ENCODE measurements at regions not wholly inside any gene's neighbourhood (a gene's known extent, or its start where the extent isn't known, plus 50 kb on each side); places are given as distances from the start of the nearest gene placed in this dataset.

GRCh38 chr2:134782107-134782506, 56.3 kb upstream of the ACMSD start:
- H3K36me3 ChIP-seq, result no peaks in the 10 kb centered on the region
- DNase-seq (ENCODE audit: extremely low spot score), result no peak
- H3K4me3 ChIP-seq, result no peak overlapping the region
- no peak overlapping the region for H3K27ac ChIP-seq (replicated peaks in 1 of 4)
- no peaks in the 10 kb centered on the region for H3K9me3 ChIP-seq
- 82% methylated on average over 7 of the region's 7 CpGs for WGBS
- H3K4me1 ChIP-seq, result no peaks in the 10 kb centered on the region
- H3K27me3 ChIP-seq, result no peaks in the 10 kb centered on the region
- TF ChIP-seq EP300 (IDR thresholded peaks at IDR 0.05) (no peak), POLR2AphosphoS5 (IDR thresholded peaks at IDR 0.05) (no peak), CTCF (IDR thresholded peaks at IDR 0.05) (no peak), POLR2A (IDR thresholded peaks at IDR 0.05; ENCODE audit: low read depth) (no peak)
- intact Hi-C loops (cut with DNase I), result no loop called here

DNA sequence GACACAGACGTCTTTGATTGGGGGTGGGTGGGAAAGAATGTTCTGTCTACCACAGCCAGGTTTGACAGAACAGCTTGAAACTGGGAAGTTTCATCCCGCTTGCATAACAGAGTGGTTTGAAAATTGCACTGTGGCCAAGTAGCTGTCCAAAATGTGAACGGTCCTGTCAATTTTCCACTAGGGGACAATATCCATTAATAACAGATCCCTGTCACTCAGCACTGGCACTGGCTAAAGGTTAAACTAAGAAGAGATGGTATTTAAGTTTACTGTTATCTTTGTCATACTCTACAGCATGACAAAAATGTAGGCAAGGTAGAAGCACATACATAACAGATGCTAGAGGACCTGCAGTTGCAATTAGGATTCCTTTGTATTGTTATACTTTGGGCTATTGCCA, 55.6 kb upstream of the ACMSD start:
- TF ChIP-seq POLR2A (IDR thresholded peaks at IDR 0.05; ENCODE audit: low read depth) (no peak), POLR2AphosphoS5 (IDR thresholded peaks at IDR 0.05) (no peak), EP300 (IDR thresholded peaks at IDR 0.05) (no peak), CTCF (IDR thresholded peaks at IDR 0.05) (no peak)
- Histone ChIP-seq H3K27me3 (no peaks in the 10 kb centered on the region), H3K4me1 (no peaks in the 10 kb centered on the region), H3K36me3 (no peaks in the 10 kb centered on the region), H3K4me3 (no peak overlapping the region), H3K27ac (replicated peaks in 1 of 4) (no peak overlapping the region), H3K9me3 (no peaks in the 10 kb centered on the region)
- no peak for DNase-seq (ENCODE audit: extremely low spot score)
- intact Hi-C loops (cut with DNase I), result no loop called here
- 15% methylated on average over 3 of the region's 3 CpGs for WGBS

GRCh38 chr2:134783912-134784311, 54.5 kb upstream of the ACMSD start:
- H3K9me3 ChIP-seq, result no peaks in the 10 kb centered on the region
- no peaks in the 10 kb centered on the region for H3K36me3 ChIP-seq
- 50% methylated on average over 2 of the region's 2 CpGs for WGBS
- H3K4me1 ChIP-seq, result no peaks in the 10 kb centered on the region
- intact Hi-C loops (cut with DNase I), result no loop called here
- no peak overlapping the region for H3K27ac ChIP-seq (replicated peaks in 1 of 4)
- no peak for DNase-seq (ENCODE audit: extremely low spot score)
- H3K4me3 ChIP-seq, result no peak overlapping the region
- TF ChIP-seq POLR2AphosphoS5 (IDR thresholded peaks at IDR 0.05), result no peak
- no peak for TF ChIP-seq EP300 (IDR thresholded peaks at IDR 0.05)
- TF ChIP-seq POLR2A (IDR thresholded peaks at IDR 0.05; ENCODE audit: low read depth), result no peak
- TF ChIP-seq CTCF (IDR thresholded peaks at IDR 0.05), result no peak
- H3K27me3 ChIP-seq, result no peaks in the 10 kb centered on the region

GRCh38 chr2:134785659-134786430, 52.6 kb upstream of the ACMSD start:
- intact Hi-C loops (cut with DNase I), result no loop called here
- DNase-seq (ENCODE audit: extremely low spot score), result no peak
- no peaks in the 10 kb centered on the region for H3K4me1 ChIP-seq
- H3K4me3 ChIP-seq, result no peak overlapping the region
- no peak overlapping the region for H3K27ac ChIP-seq (replicated peaks in 1 of 4)
- 73% methylated on average over 8 of the region's 8 CpGs for WGBS
- no peaks in the 10 kb centered on the region for H3K36me3 ChIP-seq
- H3K27me3 ChIP-seq, result no peaks in the 10 kb centered on the region
- no peaks in the 10 kb centered on the region for H3K9me3 ChIP-seq
- no peak for TF ChIP-seq CTCF (IDR thresholded peaks at IDR 0.05)
- TF ChIP-seq EP300 (IDR thresholded peaks at IDR 0.05), result no peak
- no peak for TF ChIP-seq POLR2A (IDR thresholded peaks at IDR 0.05; ENCODE audit: low read depth)
- no peak for TF ChIP-seq POLR2AphosphoS5 (IDR thresholded peaks at IDR 0.05)

- Histone ChIP-seq H3K4me3 (no peak overlapping the region), H3K27ac (replicated peaks in 1 of 4) (no peak overlapping the region), H3K36me3 (no peaks in the 10 kb centered on the region), H3K4me1 (no peaks in the 10 kb centered on the region), H3K27me3 (no peaks in the 10 kb centered on the region), H3K9me3 (no peaks in the 10 kb centered on the region)
- DNase-seq (ENCODE audit: extremely low spot score), result no peak
- no peak for TF ChIP-seq POLR2AphosphoS5 (IDR thresholded peaks at IDR 0.05)
- TF ChIP-seq CTCF (IDR thresholded peaks at IDR 0.05), result no peak
- TF ChIP-seq POLR2A (IDR thresholded peaks at IDR 0.05; ENCODE audit: low read depth), result no peak
- no peak for TF ChIP-seq EP300 (IDR thresholded peaks at IDR 0.05)
- 87% methylated on average over 2 of the region's 2 CpGs for WGBS
- intact Hi-C loops (cut with DNase I), result no loop called here
These were observed 50.0 kb upstream of the ACMSD start for GRCh38 chr2:134788417-134788816.
